ENCODE measurements at regions not wholly inside any gene's neighbourhood (a gene's known extent, or its start where the extent isn't known, plus 50 kb on each side); places are given as distances from the start of the nearest gene placed in this dataset.

GRCh38 chr15:95829062-95829461 is 501.4 kb upstream of the NR2F2 start:
- H3K36me3 ChIP-seq (ENCODE audit: insufficient read depth, low read length), result no peaks in the 10 kb centered on the region
- H3K4me1 ChIP-seq (ENCODE audit: low read length), result no peaks in the 10 kb centered on the region
- H4K20me1 ChIP-seq (ENCODE audit: insufficient read depth, low read depth, low read length), result no peaks in the 10 kb centered on the region
- no peak for DNase-seq
- no peaks in the 10 kb centered on the region for H3K27me3 ChIP-seq (ENCODE audit: low read length)
- H2AFZ ChIP-seq (ENCODE audit: low read length), result no peak overlapping the region
- peaks cover 17% of the 10 kb centered on the region for H3K9me3 ChIP-seq (ENCODE audit: low read length)
- H3K4me2 ChIP-seq (ENCODE audit: low read depth, low read length, poor library complexity, severe bottlenecking), result no peak overlapping the region
- no peak overlapping the region for H3K27ac ChIP-seq (ENCODE audit: low read length)
- no peak overlapping the region for H3K9ac ChIP-seq (ENCODE audit: low read length)
- no peaks in the 10 kb centered on the region for H3K9me2 ChIP-seq (replicated peaks; ENCODE audit: insufficient read depth, low read length)
- no peaks in the 10 kb centered on the region for H3K79me2 ChIP-seq (ENCODE audit: low read length)
- H3K4me3 ChIP-seq (ENCODE audit: low read length), result no peak overlapping the region

- Histone ChIP-seq H3K4me3 (ENCODE audit: low read length) (no peak overlapping the region), H3K27ac (ENCODE audit: low read length) (no peak overlapping the region), H3K36me3 (ENCODE audit: insufficient read depth, low read length) (no peaks in the 10 kb centered on the region), H3K4me2 (ENCODE audit: low read depth, low read length, poor library complexity, severe bottlenecking) (no peak overlapping the region), H3K27me3 (ENCODE audit: low read length) (no peaks in the 10 kb centered on the region), H3K9me3 (ENCODE audit: low read length) (peaks cover 25% of the 10 kb centered on the region), H3K4me1 (ENCODE audit: low read length) (no peaks in the 10 kb centered on the region), H4K20me1 (ENCODE audit: insufficient read depth, low read depth, low read length) (no peaks in the 10 kb centered on the region), H2AFZ (ENCODE audit: low read length) (no peak overlapping the region), H3K79me2 (ENCODE audit: low read length) (no peaks in the 10 kb centered on the region), H3K9me2 (replicated peaks; ENCODE audit: insufficient read depth, low read length) (no peaks in the 10 kb centered on the region), H3K9ac (ENCODE audit: low read length) (no peak overlapping the region)
- no peak for DNase-seq
Observed at GRCh38 chr15:95830281-95830680, 500.2 kb upstream of the NR2F2 start.

GRCh38 chr15:95832668-95833067 is 497.8 kb upstream of the NR2F2 start:
- Histone ChIP-seq H3K27me3 (ENCODE audit: low read length) (no peaks in the 10 kb centered on the region), H3K27ac (ENCODE audit: low read length) (no peak overlapping the region), H3K9ac (ENCODE audit: low read length) (no peak overlapping the region), H3K4me2 (ENCODE audit: low read depth, low read length, poor library complexity, severe bottlenecking) (no peak overlapping the region), H3K9me2 (replicated peaks; ENCODE audit: insufficient read depth, low read length) (no peaks in the 10 kb centered on the region), H3K79me2 (ENCODE audit: low read length) (no peaks in the 10 kb centered on the region), H3K36me3 (ENCODE audit: insufficient read depth, low read length) (no peaks in the 10 kb centered on the region), H3K4me3 (ENCODE audit: low read length) (no peak overlapping the region), H3K4me1 (ENCODE audit: low read length) (no peaks in the 10 kb centered on the region), H4K20me1 (ENCODE audit: insufficient read depth, low read depth, low read length) (no peaks in the 10 kb centered on the region), H3K9me3 (ENCODE audit: low read length) (peaks cover 16% of the 10 kb centered on the region), H2AFZ (ENCODE audit: low read length) (no peak overlapping the region)
- DNase-seq, result no peak

GRCh38 chr15:95834028-95834804 is 496.3 kb upstream of the NR2F2 start:
- H3K4me2 ChIP-seq (ENCODE audit: low read depth, low read length, poor library complexity, severe bottlenecking), result no peak overlapping the region
- H3K36me3 ChIP-seq (ENCODE audit: insufficient read depth, low read length), result no peaks in the 10 kb centered on the region
- no peak overlapping the region for H2AFZ ChIP-seq (ENCODE audit: low read length)
- no peaks in the 10 kb centered on the region for H4K20me1 ChIP-seq (ENCODE audit: insufficient read depth, low read depth, low read length)
- H3K9ac ChIP-seq (ENCODE audit: low read length), result no peak overlapping the region
- no peaks in the 10 kb centered on the region for H3K27me3 ChIP-seq (ENCODE audit: low read length)
- no peak overlapping the region for H3K4me3 ChIP-seq (ENCODE audit: low read length)
- H3K9me2 ChIP-seq (replicated peaks; ENCODE audit: insufficient read depth, low read length), result no peaks in the 10 kb centered on the region
- no peak overlapping the region for H3K27ac ChIP-seq (ENCODE audit: low read length)
- no peak for DNase-seq
- no peaks in the 10 kb centered on the region for H3K79me2 ChIP-seq (ENCODE audit: low read length)
- no peaks in the 10 kb centered on the region for H3K4me1 ChIP-seq (ENCODE audit: low read length)
- H3K9me3 ChIP-seq (ENCODE audit: low read length), result peaks cover 22% of the 10 kb centered on the region

GRCh38 chr15:95836536-95836935 is 494.0 kb upstream of the NR2F2 start:
- Histone ChIP-seq H3K4me1 (ENCODE audit: low read length) (no peaks in the 10 kb centered on the region), H3K4me2 (ENCODE audit: low read depth, low read length, poor library complexity, severe bottlenecking) (no peak overlapping the region), H3K36me3 (ENCODE audit: insufficient read depth, low read length) (no peaks in the 10 kb centered on the region), H3K9me2 (replicated peaks; ENCODE audit: insufficient read depth, low read length) (no peaks in the 10 kb centered on the region), H3K27me3 (ENCODE audit: low read length) (no peaks in the 10 kb centered on the region), H3K9ac (ENCODE audit: low read length) (no peak overlapping the region), H4K20me1 (ENCODE audit: insufficient read depth, low read depth, low read length) (no peaks in the 10 kb centered on the region), H3K9me3 (ENCODE audit: low read length) (peaks cover 25% of the 10 kb centered on the region), H3K4me3 (ENCODE audit: low read length) (no peak overlapping the region), H3K27ac (ENCODE audit: low read length) (no peak overlapping the region), H2AFZ (ENCODE audit: low read length) (no peak overlapping the region), H3K79me2 (ENCODE audit: low read length) (no peaks in the 10 kb centered on the region)
- DNase-seq, result no peak

GRCh38 chr15:95837341-95838004 is 493.0 kb upstream of the NR2F2 start:
- H3K4me1 ChIP-seq (ENCODE audit: low read length), result no peaks in the 10 kb centered on the region
- DNase-seq, result no peak
- H3K9me2 ChIP-seq (replicated peaks; ENCODE audit: insufficient read depth, low read length), result no peaks in the 10 kb centered on the region
- H3K9ac ChIP-seq (ENCODE audit: low read length), result no peak overlapping the region
- H3K4me3 ChIP-seq (ENCODE audit: low read length), result no peak overlapping the region
- H3K9me3 ChIP-seq (ENCODE audit: low read length), result peaks cover 19% of the 10 kb centered on the region
- H3K36me3 ChIP-seq (ENCODE audit: insufficient read depth, low read length), result no peaks in the 10 kb centered on the region
- H4K20me1 ChIP-seq (ENCODE audit: insufficient read depth, low read depth, low read length), result no peaks in the 10 kb centered on the region
- no peak overlapping the region for H3K4me2 ChIP-seq (ENCODE audit: low read depth, low read length, poor library complexity, severe bottlenecking)
- no peaks in the 10 kb centered on the region for H3K79me2 ChIP-seq (ENCODE audit: low read length)
- H3K27me3 ChIP-seq (ENCODE audit: low read length), result no peaks in the 10 kb centered on the region
- H3K27ac ChIP-seq (ENCODE audit: low read length), result no peak overlapping the region
- H2AFZ ChIP-seq (ENCODE audit: low read length), result no peak overlapping the region

- Histone ChIP-seq H3K4me2 (ENCODE audit: low read depth, low read length, poor library complexity, severe bottlenecking) (no peak overlapping the region), H3K4me3 (ENCODE audit: low read length) (no peak overlapping the region), H4K20me1 (ENCODE audit: insufficient read depth, low read depth, low read length) (no peaks in the 10 kb centered on the region), H3K27ac (ENCODE audit: low read length) (no peak overlapping the region), H3K4me1 (ENCODE audit: low read length) (no peaks in the 10 kb centered on the region), H3K36me3 (ENCODE audit: insufficient read depth, low read length) (no peaks in the 10 kb centered on the region), H3K9ac (ENCODE audit: low read length) (no peak overlapping the region), H3K27me3 (ENCODE audit: low read length) (no peaks in the 10 kb centered on the region), H3K79me2 (ENCODE audit: low read length) (no peaks in the 10 kb centered on the region), H3K9me2 (replicated peaks; ENCODE audit: insufficient read depth, low read length) (no peaks in the 10 kb centered on the region), H3K9me3 (ENCODE audit: low read length) (peaks cover 22% of the 10 kb centered on the region), H2AFZ (ENCODE audit: low read length) (no peak overlapping the region)
- DNase-seq, result no peak
Observed at GRCh38 chr15:95839367-95839782, 491.1 kb upstream of the NR2F2 start.

GRCh38 chr15:95840004-95840403 is 490.5 kb upstream of the NR2F2 start:
- H3K4me3 ChIP-seq (ENCODE audit: low read length), result no peak overlapping the region
- no peak overlapping the region for H3K4me2 ChIP-seq (ENCODE audit: low read depth, low read length, poor library complexity, severe bottlenecking)
- no peaks in the 10 kb centered on the region for H3K27me3 ChIP-seq (ENCODE audit: low read length)
- H2AFZ ChIP-seq (ENCODE audit: low read length), result no peak overlapping the region
- H3K79me2 ChIP-seq (ENCODE audit: low read length), result no peaks in the 10 kb centered on the region
- no peaks in the 10 kb centered on the region for H3K36me3 ChIP-seq (ENCODE audit: insufficient read depth, low read length)
- no peaks in the 10 kb centered on the region for H3K4me1 ChIP-seq (ENCODE audit: low read length)
- H3K9ac ChIP-seq (ENCODE audit: low read length), result no peak overlapping the region
- no peaks in the 10 kb centered on the region for H4K20me1 ChIP-seq (ENCODE audit: insufficient read depth, low read depth, low read length)
- peaks cover 16% of the 10 kb centered on the region for H3K9me3 ChIP-seq (ENCODE audit: low read length)
- no peaks in the 10 kb centered on the region for H3K9me2 ChIP-seq (replicated peaks; ENCODE audit: insufficient read depth, low read length)
- no peak for DNase-seq
- H3K27ac ChIP-seq (ENCODE audit: low read length), result no peak overlapping the region

Data from Karpas-422 (cell line).